GM12878 (cell line): ENCODE measurements at regions not wholly inside any gene's neighbourhood (a gene's known extent, or its start where the extent isn't known, plus 50 kb on each side); places are given as distances from the start of the nearest gene placed in this dataset.
A peak's percentile ranks its signal among the peaks of the same experiment; 100 is the strongest.

Experiments
- ATAC-seq: fragments of 200-7000 bp; cut with Tn5 transposase; 3 replicates; pipeline ENCODE4 v1.9.1; 2020; ENCODE audit warnings: mild to moderate bottlenecking, moderate library complexity
- BruUV-seq: library from RNA; stranded (reverse); fragments of 400-500 nt; replicated peaks from 2 replicates; lab custom pipeline; 2021; lab: Mats Ljungman, UMichigan
- CTCF ChIA-PET: fragments of 300-600 bp; sonication (Branson Sonifier 250); formaldehyde crosslinking; extraction: SDS; loops from one replicate; lab custom pipeline; 2021; ENCODE audit warnings: inconsistent platforms; lab: Yijun Ruan, JAX
- POLR2A ChIA-PET: fragments of 350-600 bp; formaldehyde crosslinking; extraction: SDS; loops from one replicate; lab custom pipeline; 2021; ENCODE audit warnings: inconsistent platforms; lab: Charles Lee
- RAD21 ChIA-PET: fragments of 300-600 bp; sonication (Branson Sonifier 250); formaldehyde crosslinking; loops from one replicate; lab custom pipeline; 2023; ENCODE audit warnings: antibody characterized with exemption; ENCODE audit not compliant: unreplicated experiment; lab: Charles Lee
- SMC1A ChIA-PET: fragments of 300-600 bp; sonication (Branson Sonifier 250); formaldehyde crosslinking; loops from one replicate; lab custom pipeline; 2023; ENCODE audit not compliant: unreplicated experiment, uncharacterized antibody; lab: Charles Lee
- DNase-seq: peaks from one replicate; pipeline ENCODE4 v3.0.0-alpha.2; 2011; ENCODE audit warnings: low read depth, low spot score
- FAIRE-seq: peaks from 3 replicates; lab custom pipeline; 2011; peaks lifted over from hg19 to GRCh38; lab: Jason Lieb, UNC
- H2AFZ ChIP-seq: 2 replicates; pipeline ENCODE4 v1.6.0; 2011; ENCODE audit warnings: low read depth, low read length, control low read depth; ENCODE audit not compliant: control insufficient read depth
- H3K27ac ChIP-seq: 2 replicates; pipeline ENCODE4 v1.5.1; 2011; ENCODE audit warnings: control low read depth; ENCODE audit not compliant: control insufficient read depth, insufficient read depth
- H3K27me3 ChIP-seq, 2 experiments: replicated peaks in 1 of 2; 2 replicates each; pipeline versions ENCODE4 v1.6.0 to v1.6.1; 2011; ENCODE audit warnings: low read length in 1 of 2; ENCODE audit not compliant: control insufficient read depth in 2 of 2, insufficient read depth in 2 of 2
- H3K36me3 ChIP-seq, 2 experiments: 2 replicates each; pipeline ENCODE4 v1.5.1; 2011; ENCODE audit warnings: low read length in 1 of 2; ENCODE audit not compliant: control insufficient read depth in 2 of 2, insufficient read depth in 2 of 2
- H3K4me1 ChIP-seq: 2 replicates; pipeline ENCODE4 v1.6.1; 2011; ENCODE audit warnings: mild to moderate bottlenecking, low read length, moderate library complexity, mixed read lengths; ENCODE audit not compliant: control insufficient read depth, insufficient read depth
- H3K4me2 ChIP-seq: 2 replicates; pipeline ENCODE4 v1.6.0; 2011; ENCODE audit warnings: control low read depth; ENCODE audit not compliant: control insufficient read depth, insufficient read depth
- H3K4me3 ChIP-seq: fragments of 200-600 bp; sonication (generic); 2 replicates; pipeline ENCODE4 v1.5.1; 2016
- H3K79me2 ChIP-seq: 2 replicates; pipeline ENCODE4 v1.6.0; 2011; ENCODE audit warnings: low read length; ENCODE audit not compliant: control insufficient read depth, insufficient read depth
- H3K9ac ChIP-seq: 2 replicates; pipeline ENCODE4 v1.8.0; 2011; ENCODE audit warnings: low read length, control low read depth, mixed read lengths; ENCODE audit not compliant: control insufficient read depth, insufficient read depth
- H3K9me3 ChIP-seq: replicated peaks from 3 replicates; pipeline ENCODE4 v1.5.1; 2011; ENCODE audit warnings: mild to moderate bottlenecking, low read length; ENCODE audit not compliant: control insufficient read depth, insufficient read depth
- H4K20me1 ChIP-seq: 2 replicates; pipeline ENCODE4 v1.6.0; 2011; ENCODE audit not compliant: control insufficient read depth, insufficient read depth
- CBX5 ChIP-seq: sonication (generic); IDR thresholded peaks from 2 replicates; pipeline ENCODE4 v1.6.1; 2016; ENCODE audit warnings: low read depth, moderate library complexity, mild to moderate bottlenecking, inconsistent platforms
- CREB1 ChIP-seq: IDR thresholded peaks from 2 replicates; pipeline ENCODE4 v1.6.1; 2012; ENCODE audit warnings: low read depth, mild to moderate bottlenecking, inconsistent platforms
- DPF2 ChIP-seq: fragments of 450-650 bp; IDR thresholded peaks from 2 replicates; pipeline ENCODE4 v1.6.1; 2017; ENCODE audit warnings: mild to moderate bottlenecking
- EZH2 ChIP-seq: IDR thresholded peaks from 2 replicates; pipeline ENCODE4 v1.6.1; 2012; ENCODE audit warnings: low read depth, mild to moderate bottlenecking, control low read depth, inconsistent platforms, low read length, borderline replicate concordance; ENCODE audit not compliant: control insufficient read depth
- HDAC6 ChIP-seq: fragments of 200-600 bp; sonication (generic); IDR thresholded peaks from one replicate; pipeline ENCODE4 v1.8.0; 2017; ENCODE audit warnings: antibody characterized with exemption; ENCODE audit not compliant: unreplicated experiment
- JUND ChIP-seq: IDR thresholded peaks from 2 replicates; pipeline ENCODE4 v1.6.1; 2012; ENCODE audit warnings: low read depth, mild to moderate bottlenecking, low read length, improper control_type of control experiment, moderate library complexity
- KLF5 ChIP-seq: fragments of 450-650 bp; IDR thresholded peaks from 2 replicates; pipeline ENCODE4 v1.6.1; 2014; ENCODE audit warnings: mild to moderate bottlenecking; ENCODE audit not compliant: partially characterized antibody
- PAX5 ChIP-seq: IDR thresholded peaks from 2 replicates; pipeline ENCODE4 v1.6.1; 2011; ENCODE audit warnings: low read depth, low read length, borderline replicate concordance
- PAX8 ChIP-seq: fragments of 450-650 bp; IDR thresholded peaks from 2 replicates; pipeline ENCODE4 v1.6.1; 2017; ENCODE audit warnings: mild to moderate bottlenecking, moderate library complexity
- SMAD5 ChIP-seq: IDR thresholded peaks from 2 replicates; pipeline ENCODE4 v1.6.1; 2016; ENCODE audit warnings: antibody characterized with exemption, low read depth
- SRF ChIP-seq, 2 experiments: IDR thresholded peaks; 2 replicates each; pipeline ENCODE4 v1.6.1; 2011; ENCODE audit warnings: low read depth in 2 of 2, low read length in 2 of 2, mild to moderate bottlenecking in 1 of 2, moderate library complexity in 1 of 2
- SUZ12 ChIP-seq: fragments of 200-600 bp; sonication (generic); IDR thresholded peaks from one replicate; pipeline ENCODE4 v1.6.1; 2018; ENCODE audit warnings: antibody characterized with exemption, mild to moderate bottlenecking; ENCODE audit not compliant: unreplicated experiment
- TBL1XR1 ChIP-seq: IDR thresholded peaks from 2 replicates; pipeline ENCODE4 v1.6.1; 2012; ENCODE audit warnings: low read depth, low read length, improper control_type of control experiment
- YBX1 ChIP-seq: fragments of 450-650 bp; IDR thresholded peaks from 2 replicates; pipeline ENCODE4 v1.6.1; 2016; ENCODE audit warnings: antibody characterized with exemption
- ZNF24 ChIP-seq: fragments of 450-650 bp; IDR thresholded peaks from 2 replicates; pipeline ENCODE4 v1.6.1; 2017; ENCODE audit warnings: antibody characterized with exemption, mild to moderate bottlenecking
- WGBS: methylation state at CpG from one replicate; pipeline ENCODE4 v1.1.6; 2016; ENCODE audit warnings: low lambda C conversion rate; ENCODE audit not compliant: insufficient replicate concordance, insufficient coverage; ENCODE audit errors: missing lambda C conversion rate; 5-methylcytosine and 5-hydroxymethylcytosine counted together
- in situ Hi-C: fragments of 300-500 bp; cut with MboI; formaldehyde crosslinking; loops from 9 replicates; pipeline ENCODE4 v1.14.3; 2018; ENCODE audit warnings: mixed read lengths
- intact Hi-C: fragments of 100-400 bp; cut with micrococcal nuclease; formaldehyde crosslinking; loops from one replicate; pipeline ENCODE4 v1.14.2; 2022; ENCODE audit not compliant: unreplicated experiment
- TF ChIP-seq, protein P1 (sequence below): IDR thresholded peaks from 2 replicates; pipeline ENCODE4 v1.6.1; 2012; ENCODE audit warnings: low read depth, low read length, improper control_type of control experiment
- TF ChIP-seq, protein P2 (sequence below): fragments of 150-350 bp; IDR thresholded peaks from 2 replicates; pipeline ENCODE4 v1.6.1; 2014; ENCODE audit warnings: mild to moderate bottlenecking, low read depth, low read length

DNA sequence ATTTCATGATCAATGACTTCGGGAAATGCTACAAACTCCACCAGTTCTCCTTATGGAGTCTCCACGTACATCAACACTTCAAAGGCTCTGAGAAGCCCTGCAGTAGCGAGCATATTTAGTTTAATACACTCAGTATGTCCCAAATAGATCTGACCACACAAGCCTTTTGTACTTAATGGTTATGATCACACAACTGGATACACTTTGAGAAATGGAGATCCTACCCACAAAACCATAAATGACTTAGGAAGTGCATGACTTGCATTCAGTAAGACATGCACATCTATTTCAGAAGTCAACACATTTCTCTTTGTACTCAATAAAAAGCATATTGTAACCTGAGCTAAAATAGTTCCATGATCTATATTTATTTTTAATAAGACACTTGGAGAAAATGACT, 103.6 kb upstream of the SPATA12 start:
- POLR2A ChIA-PET, result interaction anchor here (0.7 kb wide), 1 partner anchor 95 kb away, joined by 3 read pairs; no protein-coding TSS in a partner anchor
- H3K27me3 ChIP-seq, result no peaks in the 10 kb centered on the region
- no peaks in the 10 kb centered on the region for H4K20me1 ChIP-seq
- no peak overlapping the region for H3K27ac ChIP-seq
- CTCF ChIA-PET, result no interaction called here
- ATAC-seq, result no peak
- RAD21 ChIA-PET, result no interaction called here
- no peak for FAIRE-seq
- no peak for DNase-seq
- no peaks in the 10 kb centered on the region for H3K79me2 ChIP-seq
- no peak overlapping the region for H2AFZ ChIP-seq
- H3K9me3 ChIP-seq, result no peaks in the 10 kb centered on the region; the same call in 2 of the 3 replicates
- intact Hi-C loops, result no loop called here
- no peak for TF ChIP-seq CBX5
- TF ChIP-seq, all 136 proteins: peak for 0
- 40% methylated on average over 3 of the region's 3 CpGs for WGBS
- BruUV-seq, result no TSS peak
- Histone ChIP-seq H3K4me2 (no peak overlapping the region), H3K4me1 (peaks cover 23% of the 10 kb centered on the region), H3K9ac (no peak overlapping the region), H3K4me3 (no peak overlapping the region), H3K36me3 (no peaks in the 10 kb centered on the region)
- SMC1A ChIA-PET, result interaction anchor here (2.0 kb wide), 1 partner anchor 35 kb away, joined by 8 read pairs; no protein-coding TSS in a partner anchor
- in situ Hi-C loops, result no loop called here

DNA sequence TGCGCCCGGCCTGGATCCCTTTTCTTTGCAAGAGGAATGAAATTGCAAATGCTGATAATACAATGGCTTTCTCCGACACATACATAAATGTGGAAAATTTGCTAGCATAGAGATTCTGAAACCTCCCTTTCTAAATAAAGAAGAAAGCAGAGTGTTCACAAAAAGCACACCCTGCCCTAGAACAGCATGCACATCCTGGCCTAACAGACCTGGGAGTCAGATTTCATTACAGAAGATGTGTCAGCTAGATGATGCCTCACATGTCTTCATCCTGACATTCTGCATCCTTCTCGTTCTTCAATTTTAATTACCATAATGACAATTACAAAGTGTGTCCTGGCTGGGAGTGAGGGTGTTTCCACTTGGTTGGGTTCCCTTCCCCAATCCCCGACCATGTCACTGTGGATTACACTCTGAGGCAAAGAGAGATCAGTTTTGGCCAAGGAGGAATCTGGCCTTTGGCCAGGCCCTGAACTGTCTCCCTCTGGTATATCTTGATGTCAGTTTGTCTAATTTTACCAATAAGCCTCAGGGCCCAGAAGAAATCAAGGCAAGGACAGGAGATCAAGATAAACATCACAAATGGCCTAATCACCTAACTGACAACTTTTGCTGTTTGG, 104.9 kb upstream of the SPATA12 start:
- CTCF ChIA-PET, result no interaction called here
- SMC1A ChIA-PET, result interaction anchor here (0.6 kb wide), 2 partner anchors 44 to 188 kb away, joined by 3 read pairs; no protein-coding TSS in a partner anchor
- no peak overlapping the region for H3K4me2 ChIP-seq
- ATAC-seq, result no peak
- RAD21 ChIA-PET, result no interaction called here
- BruUV-seq, result TSS peak; percentile 38
- intact Hi-C loops, result no loop called here
- H3K27me3 ChIP-seq, result no peaks in the 10 kb centered on the region
- POLR2A ChIA-PET, result interaction anchor here (0.6 kb wide), 1 partner anchor 40 kb away, joined by 9 read pairs; no protein-coding TSS in a partner anchor
- no peak for FAIRE-seq
- in situ Hi-C loops, result no loop called here
- no peak for DNase-seq
- H3K36me3 ChIP-seq, result no peaks in the 10 kb centered on the region
- no peak overlapping the region for H2AFZ ChIP-seq
- H3K79me2 ChIP-seq, result no peaks in the 10 kb centered on the region
- no peak overlapping the region for H3K4me3 ChIP-seq
- no peak overlapping the region for H3K27ac ChIP-seq
- WGBS, result 59% methylated on average over 5 of the region's 5 CpGs
- H3K9ac ChIP-seq, result no peak overlapping the region
- no peaks in the 10 kb centered on the region for H4K20me1 ChIP-seq
- H3K4me1 ChIP-seq, result peaks cover 20% of the 10 kb centered on the region
- H3K9me3 ChIP-seq, result no peaks in the 10 kb centered on the region; the same call in 2 of the 3 replicates
- TF ChIP-seq CREB1, result no peak
- TF ChIP-seq SUZ12, result no peak
- TF ChIP-seq, protein P1, sequence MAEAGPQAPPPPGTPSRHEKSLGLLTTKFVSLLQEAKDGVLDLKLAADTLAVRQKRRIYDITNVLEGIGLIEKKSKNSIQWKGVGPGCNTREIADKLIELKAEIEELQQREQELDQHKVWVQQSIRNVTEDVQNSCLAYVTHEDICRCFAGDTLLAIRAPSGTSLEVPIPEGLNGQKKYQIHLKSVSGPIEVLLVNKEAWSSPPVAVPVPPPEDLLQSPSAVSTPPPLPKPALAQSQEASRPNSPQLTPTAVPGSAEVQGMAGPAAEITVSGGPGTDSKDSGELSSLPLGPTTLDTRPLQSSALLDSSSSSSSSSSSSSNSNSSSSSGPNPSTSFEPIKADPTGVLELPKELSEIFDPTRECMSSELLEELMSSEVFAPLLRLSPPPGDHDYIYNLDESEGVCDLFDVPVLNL, result no peak
- no peak for TF ChIP-seq JUND
- TF ChIP-seq PAX5, result no peak
- no peak for TF ChIP-seq EZH2
- TF ChIP-seq YBX1, result no peak
- no peak for TF ChIP-seq ZNF24
- no peak for TF ChIP-seq HDAC6
- TF ChIP-seq, protein P2, sequence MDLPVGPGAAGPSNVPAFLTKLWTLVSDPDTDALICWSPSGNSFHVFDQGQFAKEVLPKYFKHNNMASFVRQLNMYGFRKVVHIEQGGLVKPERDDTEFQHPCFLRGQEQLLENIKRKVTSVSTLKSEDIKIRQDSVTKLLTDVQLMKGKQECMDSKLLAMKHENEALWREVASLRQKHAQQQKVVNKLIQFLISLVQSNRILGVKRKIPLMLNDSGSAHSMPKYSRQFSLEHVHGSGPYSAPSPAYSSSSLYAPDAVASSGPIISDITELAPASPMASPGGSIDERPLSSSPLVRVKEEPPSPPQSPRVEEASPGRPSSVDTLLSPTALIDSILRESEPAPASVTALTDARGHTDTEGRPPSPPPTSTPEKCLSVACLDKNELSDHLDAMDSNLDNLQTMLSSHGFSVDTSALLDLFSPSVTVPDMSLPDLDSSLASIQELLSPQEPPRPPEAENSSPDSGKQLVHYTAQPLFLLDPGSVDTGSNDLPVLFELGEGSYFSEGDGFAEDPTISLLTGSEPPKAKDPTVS, result no peak
- no peak for TF ChIP-seq PAX8
- no peak for TF ChIP-seq KLF5
- TF ChIP-seq SMAD5, result no peak
- no peak for TF ChIP-seq DPF2
- no peak for TF ChIP-seq TBL1XR1
- TF ChIP-seq SRF (IDR thresholded peaks at IDR 0.05; ENCODE audit: low read depth in 2 of 2, low read length in 2 of 2), result no peak
